Astrocyte (in vitro differentiated cells and primary cell): ENCODE measurements at regions not wholly inside any gene's neighbourhood (a gene's known extent, or its start where the extent isn't known, plus 50 kb on each side); places are given as distances from the start of the nearest gene placed in this dataset.

ENCODE experiments used
- DNase-seq: peaks from one replicate; pipeline ENCODE4 v3.0.0-alpha.2; 2010; ENCODE audit warnings: low read depth
- FAIRE-seq: peaks from 2 replicates; lab custom pipeline; 2011; peaks lifted over from hg19 to GRCh38; lab: Jason Lieb, UNC
- H2AFZ ChIP-seq: 2 replicates; pipeline ENCODE4 v1.6.0; 2012; ENCODE audit warnings: low read depth, low read length, inconsistent platforms
- H3K27ac ChIP-seq: 2 replicates; pipeline ENCODE4 v1.5.1; 2011; ENCODE audit warnings: low read depth, low read length, inconsistent platforms
- H3K27me3 ChIP-seq: 2 replicates; pipeline ENCODE4 v1.6.0; 2011; ENCODE audit warnings: low read length, inconsistent platforms; ENCODE audit not compliant: insufficient read depth
- H3K36me3 ChIP-seq: 2 replicates; pipeline ENCODE4 v1.5.1; 2011; ENCODE audit warnings: low read length, inconsistent platforms; ENCODE audit not compliant: insufficient read depth
- H3K4me1 ChIP-seq: 2 replicates; pipeline ENCODE4 v1.5.1; 2011; ENCODE audit warnings: low read length, inconsistent platforms; ENCODE audit not compliant: insufficient read depth
- H3K4me2 ChIP-seq: 2 replicates; pipeline ENCODE4 v1.6.0; 2012; ENCODE audit warnings: low read length, inconsistent platforms
- H3K4me3 ChIP-seq: 2 replicates; pipeline ENCODE4 v1.5.1; 2011; ENCODE audit warnings: low read depth, mild to moderate bottlenecking, low read length, inconsistent platforms; ENCODE audit not compliant: insufficient read depth
- H3K79me2 ChIP-seq: 2 replicates; pipeline ENCODE4 v1.6.0; 2012; ENCODE audit warnings: mild to moderate bottlenecking, low read length, inconsistent platforms; ENCODE audit not compliant: insufficient read depth
- H3K9ac ChIP-seq: 2 replicates; pipeline ENCODE4 v1.6.0; 2012; ENCODE audit warnings: mild to moderate bottlenecking, low read length, inconsistent platforms
- H3K9me3 ChIP-seq: 2 replicates; pipeline ENCODE4 v1.5.1; 2012; ENCODE audit warnings: low read depth, mild to moderate bottlenecking, low read length, inconsistent platforms; ENCODE audit not compliant: insufficient read depth
- H4K20me1 ChIP-seq: 2 replicates; pipeline ENCODE4 v1.6.0; 2012; ENCODE audit warnings: low read length, inconsistent platforms; ENCODE audit not compliant: insufficient read depth
- H3K27ac Mint-ChIP-seq: one replicate; pipeline ENCODE4 v1.8.0; 2021; ENCODE audit warnings: mild to moderate bottlenecking, mixed read lengths; ENCODE audit not compliant: unreplicated experiment
- H3K27me3 Mint-ChIP-seq: one replicate; pipeline ENCODE4 v1.8.0; 2021; ENCODE audit warnings: low read depth, mixed read lengths; ENCODE audit not compliant: unreplicated experiment
- H3K36me3 Mint-ChIP-seq: one replicate; pipeline ENCODE4 v1.8.0; 2021; ENCODE audit warnings: low read depth, mixed read lengths; ENCODE audit not compliant: unreplicated experiment
- H3K4me1 Mint-ChIP-seq: one replicate; pipeline ENCODE4 v1.8.0; 2021; ENCODE audit warnings: low read depth, mixed read lengths; ENCODE audit not compliant: unreplicated experiment
- H3K4me3 Mint-ChIP-seq: one replicate; pipeline ENCODE4 v1.8.0; 2021; ENCODE audit warnings: mild to moderate bottlenecking, moderate library complexity, mixed read lengths; ENCODE audit not compliant: unreplicated experiment
- H3K9me3 Mint-ChIP-seq: one replicate; pipeline ENCODE4 v1.8.0; 2021; ENCODE audit warnings: mild to moderate bottlenecking, mixed read lengths; ENCODE audit not compliant: unreplicated experiment
- CTCF ChIP-seq: IDR thresholded peaks from 2 replicates; pipeline ENCODE4 v1.5.1; 2011; ENCODE audit warnings: low read depth, mild to moderate bottlenecking, inconsistent platforms, low read length, moderate library complexity; ENCODE audit not compliant: insufficient read depth
- EZH2 ChIP-seq: IDR thresholded peaks from 2 replicates; pipeline ENCODE4 v1.6.1; 2012; ENCODE audit warnings: mild to moderate bottlenecking, low read length, inconsistent platforms; ENCODE audit not compliant: insufficient read depth

- Mint-ChIP-seq H3K9me3 (peaks cover 5% of the 10 kb centered on the region), H3K27ac (no peak overlapping the region), H3K4me3 (no peak overlapping the region), H3K27me3 (no peaks in the 10 kb centered on the region), H3K4me1 (peaks cover 8% of the 10 kb centered on the region), H3K36me3 (no peaks in the 10 kb centered on the region)
- DNase-seq, result no peak
- no peak overlapping the region for H3K27ac ChIP-seq
- H3K36me3 ChIP-seq, result no peaks in the 10 kb centered on the region
- H3K4me1 ChIP-seq, result no peaks in the 10 kb centered on the region
- H3K9me3 ChIP-seq, result peaks cover 8% of the 10 kb centered on the region
- no peak overlapping the region for H3K9ac ChIP-seq
- FAIRE-seq, result no peak
- no peak overlapping the region for H3K4me3 ChIP-seq
- H3K4me2 ChIP-seq, result no peak overlapping the region
- H3K79me2 ChIP-seq, result no peaks in the 10 kb centered on the region
- H4K20me1 ChIP-seq, result no peaks in the 10 kb centered on the region
- H2AFZ ChIP-seq, result no peak overlapping the region
- H3K27me3 ChIP-seq, result no peaks in the 10 kb centered on the region
- no peak for TF ChIP-seq CTCF
Observed at GRCh38 chr14:81655423-81656314, 122.0 kb upstream of the SEL1L start.

- Histone ChIP-seq H3K9ac (no peak overlapping the region), H3K4me1 (no peaks in the 10 kb centered on the region), H3K36me3 (no peaks in the 10 kb centered on the region), H3K4me2 (no peak overlapping the region), H3K79me2 (no peaks in the 10 kb centered on the region), H3K27me3 (no peaks in the 10 kb centered on the region), H3K27ac (no peak overlapping the region), H3K9me3 (peaks cover 8% of the 10 kb centered on the region), H3K4me3 (no peak overlapping the region), H4K20me1 (no peaks in the 10 kb centered on the region), H2AFZ (no peak overlapping the region)
- TF ChIP-seq EZH2 (no peak), CTCF (no peak)
- H3K4me3 Mint-ChIP-seq, result no peak overlapping the region
- no peak for DNase-seq
- peaks cover 8% of the 10 kb centered on the region for H3K4me1 Mint-ChIP-seq
- no peak for FAIRE-seq
- peaks cover 5% of the 10 kb centered on the region for H3K9me3 Mint-ChIP-seq
- H3K36me3 Mint-ChIP-seq, result no peaks in the 10 kb centered on the region
- H3K27ac Mint-ChIP-seq, result no peak overlapping the region
- H3K27me3 Mint-ChIP-seq, result no peaks in the 10 kb centered on the region
Observed at GRCh38 chr14:81656811-81657210, 123.2 kb upstream of the SEL1L start.

GRCh38 chr14:81662066-81662465, 128.4 kb upstream of the SEL1L start:
- no peak overlapping the region for H3K4me3 ChIP-seq
- no peak for TF ChIP-seq EZH2
- no peak for TF ChIP-seq CTCF
- H3K36me3 ChIP-seq, result no peaks in the 10 kb centered on the region
- Mint-ChIP-seq H3K27ac (no peak overlapping the region), H3K27me3 (no peaks in the 10 kb centered on the region), H3K4me3 (no peak overlapping the region), H3K36me3 (no peaks in the 10 kb centered on the region), H3K4me1 (peaks cover 3% of the 10 kb centered on the region), H3K9me3 (no peaks in the 10 kb centered on the region)
- H2AFZ ChIP-seq, result no peak overlapping the region
- H3K27me3 ChIP-seq, result no peaks in the 10 kb centered on the region
- no peaks in the 10 kb centered on the region for H4K20me1 ChIP-seq
- no peak overlapping the region for H3K4me2 ChIP-seq
- H3K79me2 ChIP-seq, result no peaks in the 10 kb centered on the region
- FAIRE-seq (no peak), DNase-seq (no peak)
- no peak overlapping the region for H3K27ac ChIP-seq
- peaks cover 6% of the 10 kb centered on the region for H3K9me3 ChIP-seq
- no peak overlapping the region for H3K9ac ChIP-seq
- no peaks in the 10 kb centered on the region for H3K4me1 ChIP-seq
